Activated CD4-positive, alpha-beta T cell treated with anti-CD3 and anti-CD28 coated beads, Interleukin-10, Interleukin-2, amounts not matched to agents 100 ng/mL and 50 ng/mL, durations not matched to agents 16 hours and 8 hours (primary cell): ENCODE measurements at regions not wholly inside any gene's neighbourhood (a gene's known extent, or its start where the extent isn't known, plus 50 kb on each side); places are given as distances from the start of the nearest gene placed in this dataset.

ENCODE experiments used
- DNase-seq: peaks from one replicate; pipeline ENCODE4 v3.0.0-alpha.2; 2020

DNA sequence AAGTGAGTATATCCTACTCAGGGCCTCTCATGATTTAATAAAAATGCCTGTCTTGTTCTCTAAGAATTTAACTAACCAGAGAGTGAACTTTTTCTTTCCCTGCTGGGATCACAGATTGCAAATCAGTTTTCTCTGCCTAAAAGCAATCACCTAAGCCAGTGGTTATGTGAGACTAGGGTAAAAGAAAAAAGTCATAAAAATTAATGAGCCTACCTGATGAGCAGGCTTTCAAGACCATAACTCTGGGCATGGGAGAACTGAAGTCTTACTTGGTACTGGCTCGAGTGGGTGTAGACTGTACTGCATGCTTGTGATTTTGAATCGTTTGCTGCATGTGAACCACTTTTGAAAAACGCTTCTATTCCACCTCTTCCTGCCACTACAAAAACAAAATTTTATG is 1677.0 kb upstream of the LRRTM1 start:
- DNase-seq = no peak

DNA sequence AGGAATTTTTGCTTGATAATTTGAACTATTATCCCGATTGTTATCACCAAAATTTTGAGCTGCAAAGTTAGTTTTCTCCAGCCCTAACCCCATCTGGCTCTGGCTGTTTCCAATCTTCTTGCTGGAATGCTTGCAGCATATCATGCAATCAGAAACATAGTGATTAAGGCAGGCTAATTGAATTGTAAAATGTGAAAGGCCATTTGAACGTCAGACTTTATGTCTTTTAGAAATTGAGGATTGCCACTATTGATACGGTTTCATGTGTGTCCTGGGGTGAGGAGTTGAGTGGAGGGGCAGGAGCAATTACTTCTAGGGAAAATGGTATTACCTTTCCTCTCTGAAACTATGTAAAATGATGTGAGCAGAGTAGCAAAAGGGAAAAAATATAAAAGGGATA is 1674.5 kb upstream of the LRRTM1 start:
- DNase-seq = no peak

DNA sequence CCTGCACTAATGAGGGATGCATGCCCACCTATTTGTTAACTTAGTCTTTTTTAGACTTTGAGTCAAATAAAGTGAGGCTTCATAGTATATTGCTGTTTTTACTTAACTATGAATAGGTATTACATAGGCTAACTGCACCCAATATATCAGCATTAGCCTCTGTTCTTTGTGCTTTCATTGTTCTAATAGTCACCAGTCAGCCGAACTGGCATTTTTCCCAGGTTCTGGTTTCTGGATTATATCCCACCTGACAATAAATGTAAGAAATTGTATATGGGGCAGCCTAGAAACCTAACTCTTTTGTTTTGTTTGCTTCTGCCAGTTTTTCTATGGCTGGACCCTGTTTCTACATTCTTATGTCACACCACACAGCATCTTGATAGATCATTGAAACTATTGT is 1672.4 kb upstream of the LRRTM1 start:
- DNase-seq = no peak

DNA sequence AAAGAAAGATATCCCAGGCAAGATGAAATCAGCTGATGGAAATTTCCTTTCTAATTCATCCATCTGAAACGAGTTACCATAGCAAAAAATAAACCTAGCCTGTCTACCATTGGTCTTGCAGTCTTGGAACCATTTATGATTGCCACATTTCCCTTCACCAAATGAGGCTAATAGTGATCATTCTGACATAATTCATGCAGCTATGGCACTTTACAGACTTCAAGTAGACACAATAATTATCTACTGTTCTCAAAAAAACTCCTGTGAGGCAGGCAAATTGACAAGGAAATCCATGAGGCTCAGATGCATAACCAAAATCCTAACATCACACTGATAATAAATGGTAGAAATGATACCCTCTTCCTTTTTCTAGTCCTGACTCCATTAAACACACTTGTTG is 1669.7 kb upstream of the LRRTM1 start:
- no peak for DNase-seq

DNA sequence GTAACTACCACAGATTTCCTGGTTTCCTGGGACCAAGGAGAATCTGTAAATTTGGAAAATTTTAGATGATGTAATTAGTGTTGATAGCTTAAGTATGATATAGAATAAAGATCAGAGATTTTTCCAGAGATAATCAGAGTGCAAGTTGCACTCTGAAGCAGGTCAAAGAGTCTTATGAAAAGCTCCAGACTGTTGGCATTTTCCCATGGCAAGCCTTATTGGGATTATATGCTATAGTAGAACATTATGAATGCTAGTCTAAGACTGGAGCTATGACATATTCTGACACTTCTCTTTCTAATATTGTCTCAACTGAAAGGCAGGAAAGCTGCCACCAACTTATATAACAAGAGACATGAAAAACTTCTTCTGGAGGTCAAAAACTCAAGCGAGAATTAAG is 1638.3 kb upstream of the LRRTM1 start:
- no peak for DNase-seq

DNA sequence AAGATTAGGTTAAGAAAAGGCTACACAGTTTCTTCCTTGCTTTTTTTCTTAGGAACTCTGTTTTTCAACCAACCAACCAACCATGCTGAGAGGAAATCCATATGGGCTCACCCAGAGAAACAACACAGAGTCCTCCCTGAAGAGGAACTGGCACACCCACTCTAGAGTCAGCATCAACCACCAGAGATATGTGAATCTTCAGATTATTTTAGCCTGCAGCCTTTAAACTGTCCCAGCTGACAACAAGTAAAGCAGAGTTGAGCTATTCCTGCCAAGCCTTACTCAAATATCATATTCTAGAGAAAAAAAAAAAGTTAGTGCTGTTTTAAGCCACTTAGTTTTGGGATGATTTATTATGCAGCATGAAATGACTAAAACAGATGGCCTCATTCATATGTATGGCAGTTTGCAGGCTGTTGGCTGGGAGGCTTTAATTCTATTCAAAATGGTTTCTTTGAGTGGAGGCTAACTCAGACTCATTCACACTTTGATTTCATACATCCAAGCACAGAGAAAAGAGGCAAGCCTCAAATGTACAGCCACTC is 1637.7 kb upstream of the LRRTM1 start:
- DNase-seq = no peak

DNA sequence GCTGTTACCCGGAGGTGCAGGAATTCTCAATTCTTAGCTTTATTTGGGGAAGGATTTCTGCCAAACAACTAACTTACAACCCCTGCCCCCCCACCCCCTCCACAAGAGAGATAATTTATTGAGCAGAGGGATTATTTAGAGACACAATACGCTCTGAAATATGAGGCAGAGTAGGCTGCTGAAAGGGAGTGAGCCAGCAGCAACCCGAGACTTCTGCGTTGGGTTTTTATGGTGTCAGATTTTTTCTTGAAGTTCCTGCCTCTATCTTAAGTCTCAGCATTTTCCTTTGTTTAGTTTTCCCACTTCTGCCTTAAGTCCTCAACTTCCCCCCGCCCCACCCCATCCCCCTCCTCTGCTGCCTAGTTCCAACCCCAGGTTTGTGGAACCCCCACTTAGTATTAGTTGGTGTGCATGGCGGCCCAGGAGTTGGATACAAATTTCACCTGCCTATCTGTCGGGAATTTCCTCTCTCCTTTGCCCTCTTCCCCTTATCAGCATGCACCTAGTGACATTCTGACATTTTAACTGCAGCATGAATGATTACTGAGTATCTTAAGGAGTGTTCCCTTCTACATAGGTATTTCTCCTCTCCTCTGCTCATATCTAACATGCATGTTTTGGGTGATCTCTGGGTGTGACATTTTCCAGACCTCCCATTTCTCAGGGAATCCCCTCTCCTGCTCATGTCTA is 1635.9 kb upstream of the LRRTM1 start:
- DNase-seq = no peak

DNA sequence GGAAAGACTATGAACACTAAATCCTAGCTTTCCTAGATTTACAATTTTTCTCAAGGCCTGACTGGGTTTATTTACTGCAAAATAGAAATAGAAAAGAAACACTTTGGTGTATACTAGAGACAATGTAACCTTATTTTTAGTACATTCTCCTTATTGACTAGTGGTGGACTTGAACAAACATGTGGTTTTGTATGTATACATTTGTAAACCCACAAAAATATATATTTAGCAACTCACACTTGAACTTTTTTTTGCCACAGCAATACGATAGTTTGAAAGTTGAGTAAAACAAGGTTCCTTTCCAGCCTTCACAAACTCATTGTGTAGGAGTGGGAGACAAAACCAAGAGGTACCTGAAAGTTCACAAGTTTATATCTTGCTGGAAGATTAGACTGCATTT is 1633.4 kb upstream of the LRRTM1 start:
- no peak for DNase-seq

DNA sequence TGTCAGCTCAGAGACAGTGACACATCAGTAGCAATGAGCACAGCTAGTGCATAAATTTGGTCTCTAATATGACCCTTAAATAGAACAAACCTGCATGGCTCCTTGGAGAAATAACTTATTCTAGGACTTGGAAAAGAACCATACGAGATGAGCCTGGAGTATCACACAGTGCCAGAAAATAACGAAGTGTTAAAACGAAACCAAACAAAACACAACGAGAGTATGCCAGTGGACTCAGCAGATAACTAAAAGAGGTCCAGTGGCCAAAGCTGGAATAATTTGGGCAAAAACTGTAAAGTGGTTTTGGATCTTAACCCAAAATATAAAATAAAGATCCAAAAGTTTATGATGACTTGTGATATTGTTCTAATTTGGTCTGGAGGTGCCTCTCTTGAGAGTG is 1599.0 kb upstream of the LRRTM1 start:
- no peak for DNase-seq

DNA sequence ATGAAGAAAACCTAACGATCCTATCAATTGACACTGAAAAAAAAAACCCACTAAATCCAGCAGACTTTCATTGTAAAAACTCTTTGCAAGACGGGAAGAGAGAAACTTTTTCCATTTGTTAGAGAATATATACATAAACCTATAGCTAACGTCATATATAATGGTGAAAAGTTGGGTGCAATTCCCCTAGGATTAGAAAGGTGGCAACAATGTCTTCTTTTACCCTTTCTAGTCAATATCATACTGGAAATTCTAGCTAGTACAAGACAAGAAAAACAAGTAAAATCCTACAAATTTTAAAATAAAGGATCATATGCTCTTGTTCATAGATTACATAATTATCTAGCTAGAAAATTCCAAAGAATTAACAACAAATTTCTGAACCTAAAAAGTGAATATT is 1596.5 kb upstream of the LRRTM1 start:
- DNase-seq = no peak

DNA sequence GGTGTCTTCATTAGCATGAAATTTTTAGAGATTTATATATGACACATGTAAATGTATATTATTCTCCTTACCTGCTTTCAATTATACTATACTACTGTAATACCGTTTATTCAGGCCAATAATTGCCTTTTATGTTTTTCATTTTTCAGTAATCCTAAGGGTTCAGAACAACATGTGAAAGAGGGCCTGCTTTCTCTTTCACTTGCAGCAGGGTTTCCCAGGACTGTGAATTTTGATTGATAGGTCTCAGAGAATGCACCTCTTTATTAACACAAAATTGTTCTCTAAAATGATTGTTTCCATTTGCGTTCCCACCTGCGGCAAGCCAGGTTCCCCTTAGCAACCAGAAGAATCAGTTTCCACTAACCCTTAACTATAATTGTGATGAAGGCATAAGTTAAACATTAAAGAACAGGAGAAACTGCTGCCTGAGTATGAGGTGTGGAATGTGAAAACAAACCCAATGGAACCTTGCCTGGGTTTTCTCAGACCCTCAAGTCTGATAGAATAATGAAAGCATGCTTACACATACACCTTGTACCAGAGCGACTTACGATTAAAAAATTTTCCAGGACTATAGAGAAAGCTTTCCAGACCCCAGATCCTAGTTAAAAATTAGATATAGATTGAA is 1591.2 kb upstream of the LRRTM1 start:
- DNase-seq = no peak

DNA sequence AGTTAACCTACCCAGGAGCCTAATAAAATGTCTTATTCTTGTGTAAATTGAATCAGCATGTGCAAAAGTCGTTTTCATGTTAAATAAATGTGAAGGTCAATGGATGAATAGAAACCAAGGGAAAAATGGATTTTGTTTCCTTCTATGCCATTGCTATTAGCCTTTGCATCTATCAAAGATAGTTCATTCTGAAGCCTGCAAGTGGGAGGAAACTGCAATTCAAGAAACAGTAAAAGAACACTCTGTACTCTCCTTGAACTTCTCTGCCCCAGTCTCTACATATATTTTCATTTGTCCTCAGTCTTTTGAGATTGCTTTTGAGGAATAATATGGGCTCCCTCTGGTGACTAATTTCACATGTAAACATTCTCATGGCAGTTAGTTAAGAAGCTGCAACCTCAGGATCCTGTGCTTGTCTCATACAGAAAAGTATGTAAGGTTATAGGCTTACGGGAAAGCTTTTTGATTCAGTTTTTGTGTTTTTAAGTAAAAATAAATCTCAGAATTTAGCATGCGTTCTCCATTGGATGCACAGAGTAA is 1590.0 kb upstream of the LRRTM1 start:
- DNase-seq = no peak

DNA sequence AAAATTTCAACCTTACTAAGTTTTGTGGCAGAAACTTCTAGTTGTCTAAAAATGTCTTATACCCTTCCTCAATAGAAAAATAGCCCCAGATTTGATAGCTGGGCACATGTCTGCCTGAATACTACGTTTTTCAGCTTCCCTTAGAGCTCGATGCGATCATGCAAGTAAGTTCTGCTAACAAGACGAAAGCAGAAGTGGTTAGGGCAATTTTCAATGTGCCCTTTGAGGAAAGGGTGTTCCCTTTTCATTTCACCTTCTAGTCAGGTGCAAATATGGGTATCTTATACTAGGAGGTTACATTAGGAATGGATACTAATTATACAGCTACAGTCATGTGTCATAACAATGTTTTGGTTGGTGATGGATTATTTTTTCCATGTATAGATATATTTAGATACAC is 1572.1 kb upstream of the LRRTM1 start:
- DNase-seq = no peak

DNA sequence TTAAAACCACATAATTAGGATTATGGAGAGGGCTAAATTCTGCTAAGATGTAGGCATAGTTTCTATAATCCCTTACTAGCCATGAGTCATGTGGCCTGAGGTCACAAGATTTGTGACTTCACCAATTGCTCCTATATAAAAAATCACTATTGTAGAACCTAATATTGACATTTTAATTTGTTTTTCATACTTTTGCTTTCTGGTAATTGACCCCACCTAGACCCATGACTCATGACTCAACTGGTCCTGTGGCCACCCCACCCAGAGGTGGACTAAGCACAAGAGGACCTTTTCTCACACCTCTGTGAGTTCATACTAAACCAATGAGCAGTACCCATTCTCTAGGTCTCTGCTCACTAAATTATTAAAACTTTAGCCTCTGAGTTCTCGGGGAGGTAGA is 1567.5 kb upstream of the LRRTM1 start:
- DNase-seq = no peak

DNA sequence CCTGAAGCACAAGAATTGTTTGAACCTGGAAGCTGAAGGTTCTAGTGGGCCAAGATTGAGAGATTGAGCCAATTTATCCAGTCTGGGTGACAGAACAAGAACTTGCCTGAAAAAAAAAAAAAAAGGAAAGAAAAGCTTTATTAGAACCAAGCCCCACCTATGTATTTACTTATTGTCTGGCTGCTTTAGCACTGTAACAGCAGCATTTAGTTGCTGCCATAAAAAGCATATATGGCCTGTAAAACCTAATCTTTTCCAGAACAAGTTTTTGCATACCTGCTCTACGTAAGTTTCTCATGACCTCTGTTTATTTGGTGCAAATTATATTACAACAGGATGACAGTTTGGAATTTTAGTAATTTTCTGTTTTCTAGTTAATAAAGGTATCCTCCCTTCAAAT is 1565.6 kb upstream of the LRRTM1 start:
- DNase-seq = no peak

DNA sequence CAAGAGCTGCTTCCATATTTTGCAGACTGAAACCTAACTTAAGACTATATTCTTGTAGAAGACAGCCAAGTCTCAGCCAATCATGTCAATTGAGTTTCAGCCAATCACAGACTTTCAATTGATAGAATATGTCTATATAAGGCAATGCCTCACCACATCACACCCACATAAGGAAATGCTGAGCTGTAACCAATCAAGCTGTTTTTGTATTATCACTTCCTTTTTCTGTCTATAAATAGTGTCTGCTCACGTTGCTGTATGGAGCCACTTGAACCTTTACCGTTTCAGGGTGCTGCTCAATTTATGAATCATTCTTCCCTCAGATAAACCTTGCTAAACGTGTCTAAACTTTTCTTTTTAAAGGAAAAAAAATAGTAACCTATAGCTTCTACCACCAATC is 1554.4 kb upstream of the LRRTM1 start:
- DNase-seq = no peak

DNA sequence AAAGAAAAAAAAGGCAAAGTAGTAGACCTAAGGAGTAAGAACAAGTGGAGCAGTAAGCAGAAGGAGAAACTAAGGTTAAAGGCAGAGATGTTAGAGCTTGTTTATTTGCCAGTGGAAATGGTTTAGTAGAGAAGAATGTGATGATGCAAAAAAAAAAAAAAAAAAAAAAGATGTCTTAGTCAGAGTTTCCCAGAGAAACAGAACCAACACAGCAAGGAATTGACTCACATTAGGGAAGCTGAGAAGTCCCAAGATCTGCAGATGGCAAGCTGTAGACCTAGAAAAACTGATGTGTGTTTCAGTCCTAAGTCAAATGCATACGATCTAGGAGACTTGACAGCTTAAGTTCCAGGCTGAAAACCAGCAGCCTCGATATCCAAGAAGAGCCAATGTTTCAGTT is 1548.8 kb upstream of the LRRTM1 start:
- DNase-seq = no peak

DNA sequence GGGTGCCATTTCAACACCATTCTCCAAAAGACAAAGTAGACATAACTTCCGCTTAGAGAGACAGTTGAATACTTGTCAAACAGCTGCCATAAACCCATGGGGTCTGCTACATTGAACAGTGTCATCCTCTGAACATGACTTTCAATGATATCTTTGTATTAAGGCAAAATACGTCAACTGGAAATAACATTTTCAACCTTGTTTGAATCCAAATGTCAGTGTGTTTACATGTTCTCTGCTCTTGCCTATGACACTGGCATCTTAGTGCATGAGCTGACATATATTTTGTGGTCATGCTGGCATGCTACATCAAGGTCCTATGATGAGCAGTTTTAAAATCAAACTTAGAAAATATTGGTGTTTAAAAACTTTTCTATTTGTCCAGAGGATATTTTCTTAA is 1548.1 kb upstream of the LRRTM1 start:
- no peak for DNase-seq

DNA sequence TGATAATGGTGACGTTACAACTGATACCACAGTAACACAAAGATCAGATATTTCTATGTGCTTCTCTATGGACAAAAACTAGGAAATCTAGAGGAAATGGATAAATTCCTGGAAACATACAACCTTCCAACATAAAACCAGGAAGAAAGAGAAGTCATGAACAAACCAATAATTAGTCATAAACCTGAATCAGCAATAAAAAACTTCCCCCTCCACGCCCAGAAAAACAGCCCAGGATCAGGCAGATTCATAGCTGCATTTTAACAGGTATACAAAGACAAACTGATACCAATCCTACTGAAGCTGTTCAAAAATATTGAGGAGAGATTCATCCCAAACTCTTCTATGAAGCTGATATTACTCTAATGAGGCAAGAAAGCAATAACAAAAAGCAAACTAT is 1535.2 kb upstream of the LRRTM1 start:
- no peak for DNase-seq

DNA sequence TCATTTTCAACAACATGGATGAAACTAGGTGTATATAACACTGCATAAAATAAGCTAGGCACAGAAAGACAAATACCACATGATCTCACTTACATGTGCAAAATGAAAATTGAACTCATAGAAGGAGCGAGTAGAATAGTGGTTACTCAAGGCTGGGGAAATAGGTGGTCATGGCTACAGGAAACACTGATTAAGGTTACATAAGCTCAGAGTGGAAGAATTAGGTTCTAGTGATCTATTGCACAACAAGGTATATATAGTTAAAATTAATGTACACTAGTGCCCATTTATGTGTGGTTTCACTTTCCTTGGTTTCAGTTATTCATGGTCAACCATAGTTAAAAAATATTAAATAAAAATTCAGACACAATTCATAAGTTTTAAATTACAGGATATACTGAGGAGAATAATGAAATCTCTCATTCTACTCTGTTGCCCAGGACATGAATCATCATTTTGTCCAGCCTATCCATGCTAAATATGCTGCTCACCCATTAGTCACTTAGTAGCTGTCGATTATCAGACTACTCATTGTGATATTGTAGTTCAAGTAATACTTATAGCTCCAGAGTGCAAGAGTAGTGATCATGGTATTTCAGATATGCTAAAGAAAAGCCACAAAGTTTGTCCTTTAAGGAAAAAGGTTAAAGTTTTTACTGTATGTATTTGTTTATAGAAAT is 1530.9 kb upstream of the LRRTM1 start:
- DNase-seq = no peak

DNA sequence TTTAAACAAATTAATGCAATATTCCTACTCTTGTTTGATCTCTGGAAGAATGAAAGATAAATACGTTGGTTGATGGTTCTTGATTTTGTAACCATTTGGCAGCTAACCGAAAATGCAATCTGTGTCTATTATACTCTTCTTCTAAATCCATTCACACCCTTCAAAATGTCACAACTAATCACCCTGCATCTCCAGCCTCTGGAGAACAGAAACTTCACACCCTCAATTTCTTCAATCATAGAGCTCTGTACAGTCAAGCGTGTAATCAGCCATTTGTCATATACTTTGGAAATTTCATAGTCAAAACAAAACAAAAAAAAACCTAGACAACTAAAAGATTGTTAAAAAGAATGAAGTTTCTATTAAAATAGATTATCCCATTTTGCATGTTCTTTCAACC is 1482.3 kb upstream of the LRRTM1 start:
- DNase-seq = no peak

DNA sequence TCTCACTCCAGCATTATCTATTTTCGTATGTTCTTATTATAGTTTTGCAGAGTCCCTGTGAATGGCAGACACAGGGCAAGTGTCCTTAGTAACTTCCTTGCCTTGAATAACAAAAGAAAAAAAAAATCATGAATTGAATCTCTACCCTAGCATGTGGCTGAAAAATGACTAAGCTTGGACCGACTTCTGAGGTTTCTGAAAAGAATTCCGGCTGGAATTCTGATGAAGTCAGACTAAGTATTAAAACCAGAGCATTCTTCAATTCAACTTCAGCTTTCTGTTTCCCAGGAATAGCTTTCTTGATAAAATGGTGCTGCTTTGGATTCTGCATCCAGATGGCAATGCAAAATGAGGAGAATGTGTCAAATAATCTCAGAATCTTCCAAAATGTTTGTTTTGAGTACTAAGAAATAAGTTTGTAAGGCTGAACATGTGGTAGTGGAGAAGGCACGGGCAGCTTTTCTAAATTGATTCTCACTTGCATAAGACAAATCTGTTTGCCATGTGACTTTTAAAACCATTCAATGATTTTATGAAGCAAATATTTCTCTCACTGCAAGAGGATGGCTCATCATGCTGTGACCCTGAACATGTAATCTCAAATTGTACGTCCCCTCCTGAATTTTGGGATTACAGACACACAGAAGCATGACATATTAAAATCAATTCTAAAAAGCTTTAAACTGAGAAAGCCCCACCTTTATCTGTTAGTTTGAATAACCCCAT is 1462.8 kb upstream of the LRRTM1 start:
- DNase-seq = no peak

DNA sequence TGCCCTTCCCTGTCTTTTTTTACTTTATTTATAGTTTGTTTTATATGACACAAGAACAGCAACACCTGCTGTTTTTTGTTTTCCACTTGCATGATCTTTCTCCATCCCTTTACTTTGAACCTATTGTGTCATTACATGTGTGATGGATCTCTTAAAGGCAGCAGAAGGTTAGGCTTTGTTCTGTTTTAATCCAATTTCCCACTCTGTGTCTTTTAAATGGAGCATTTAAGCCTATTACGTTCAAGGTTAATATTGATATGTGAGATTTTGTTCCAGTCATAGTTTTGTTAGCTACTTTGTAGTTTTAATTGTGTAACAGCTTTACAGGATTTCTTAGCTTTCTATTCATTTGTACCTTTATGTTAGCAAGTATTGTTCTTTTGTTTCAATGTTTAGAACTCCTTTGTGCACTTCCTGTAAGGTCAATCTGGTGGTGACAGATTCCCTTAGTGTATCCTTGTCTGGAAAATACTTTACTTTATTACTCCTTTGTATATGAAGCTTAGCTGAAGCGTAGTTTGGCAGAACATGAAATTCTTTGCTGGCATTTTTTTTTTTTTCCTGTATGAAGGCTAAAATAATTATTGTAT is 1443.0 kb upstream of the LRRTM1 start:
- DNase-seq = no peak
